ENCODE measurements at regions not wholly inside any gene's neighbourhood (a gene's known extent, or its start where the extent isn't known, plus 50 kb on each side); places are given as distances from the start of the nearest gene placed in this dataset.

DNA sequence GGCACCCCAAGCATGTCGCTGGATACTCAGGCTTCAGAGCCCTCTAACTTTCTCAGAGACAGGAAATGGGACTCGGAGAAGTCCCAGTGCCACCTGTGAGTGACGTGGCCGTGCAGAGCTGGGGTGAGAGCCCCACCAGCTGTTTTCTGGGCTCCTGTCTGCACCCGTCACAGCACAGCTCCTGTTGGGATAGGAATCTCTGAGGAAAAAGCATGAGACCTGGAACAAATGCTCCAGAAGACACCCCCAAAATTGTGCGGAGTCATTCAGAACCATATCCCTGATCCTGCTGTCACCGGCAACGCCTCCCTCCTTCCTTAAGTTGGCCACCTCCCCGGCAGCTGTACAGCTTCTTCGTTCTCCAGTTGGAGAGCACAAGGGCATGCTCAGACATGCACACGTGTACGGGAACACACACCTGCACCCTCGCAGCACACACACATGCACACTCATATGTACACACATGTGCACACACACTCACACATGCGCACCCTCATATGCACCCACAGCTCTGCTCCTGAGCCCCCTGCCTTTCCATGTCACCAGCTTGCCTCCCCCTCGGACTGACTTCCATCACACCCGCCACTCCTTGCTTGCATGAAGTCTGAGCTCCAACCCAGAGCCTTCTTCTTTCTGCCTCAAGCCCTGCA lies 1430.0 kb downstream of the BRD1 start:
- TF ChIP-seq, protein P1, sequence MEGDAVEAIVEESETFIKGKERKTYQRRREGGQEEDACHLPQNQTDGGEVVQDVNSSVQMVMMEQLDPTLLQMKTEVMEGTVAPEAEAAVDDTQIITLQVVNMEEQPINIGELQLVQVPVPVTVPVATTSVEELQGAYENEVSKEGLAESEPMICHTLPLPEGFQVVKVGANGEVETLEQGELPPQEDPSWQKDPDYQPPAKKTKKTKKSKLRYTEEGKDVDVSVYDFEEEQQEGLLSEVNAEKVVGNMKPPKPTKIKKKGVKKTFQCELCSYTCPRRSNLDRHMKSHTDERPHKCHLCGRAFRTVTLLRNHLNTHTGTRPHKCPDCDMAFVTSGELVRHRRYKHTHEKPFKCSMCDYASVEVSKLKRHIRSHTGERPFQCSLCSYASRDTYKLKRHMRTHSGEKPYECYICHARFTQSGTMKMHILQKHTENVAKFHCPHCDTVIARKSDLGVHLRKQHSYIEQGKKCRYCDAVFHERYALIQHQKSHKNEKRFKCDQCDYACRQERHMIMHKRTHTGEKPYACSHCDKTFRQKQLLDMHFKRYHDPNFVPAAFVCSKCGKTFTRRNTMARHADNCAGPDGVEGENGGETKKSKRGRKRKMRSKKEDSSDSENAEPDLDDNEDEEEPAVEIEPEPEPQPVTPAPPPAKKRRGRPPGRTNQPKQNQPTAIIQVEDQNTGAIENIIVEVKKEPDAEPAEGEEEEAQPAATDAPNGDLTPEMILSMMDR (IDR thresholded peaks at IDR 0.05), result no peak
- no peak for TF ChIP-seq POLR2A (IDR thresholded peaks at IDR 0.05)
- no peak for TF ChIP-seq POLR2AphosphoS5 (IDR thresholded peaks at IDR 0.05)
- TF ChIP-seq EP300 (IDR thresholded peaks at IDR 0.05), result no peak
